ENCODE measurements at regions not wholly inside any gene's neighbourhood (a gene's known extent, or its start where the extent isn't known, plus 50 kb on each side); places are given as distances from the start of the nearest gene placed in this dataset.

DNA sequence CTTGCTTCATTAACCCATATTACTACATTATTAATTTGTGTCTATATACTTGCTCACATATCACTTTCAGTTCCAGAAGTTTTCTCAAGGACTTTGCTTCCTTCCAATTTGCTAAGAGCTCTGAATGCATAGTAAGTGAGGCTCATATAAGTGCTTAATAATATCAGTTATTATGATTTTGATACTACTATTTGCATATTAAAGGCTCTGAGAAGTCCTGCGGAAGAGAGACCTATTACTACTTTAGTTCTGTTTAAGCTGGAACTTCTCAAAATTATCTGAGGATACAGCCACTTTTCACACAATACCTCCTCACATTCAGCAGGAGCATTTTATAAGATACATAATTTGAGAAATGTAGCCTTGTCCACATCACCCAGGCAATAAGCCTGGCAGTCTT is 81.6 kb downstream of the GJD2 start:
- TF ChIP-seq, protein P1, sequence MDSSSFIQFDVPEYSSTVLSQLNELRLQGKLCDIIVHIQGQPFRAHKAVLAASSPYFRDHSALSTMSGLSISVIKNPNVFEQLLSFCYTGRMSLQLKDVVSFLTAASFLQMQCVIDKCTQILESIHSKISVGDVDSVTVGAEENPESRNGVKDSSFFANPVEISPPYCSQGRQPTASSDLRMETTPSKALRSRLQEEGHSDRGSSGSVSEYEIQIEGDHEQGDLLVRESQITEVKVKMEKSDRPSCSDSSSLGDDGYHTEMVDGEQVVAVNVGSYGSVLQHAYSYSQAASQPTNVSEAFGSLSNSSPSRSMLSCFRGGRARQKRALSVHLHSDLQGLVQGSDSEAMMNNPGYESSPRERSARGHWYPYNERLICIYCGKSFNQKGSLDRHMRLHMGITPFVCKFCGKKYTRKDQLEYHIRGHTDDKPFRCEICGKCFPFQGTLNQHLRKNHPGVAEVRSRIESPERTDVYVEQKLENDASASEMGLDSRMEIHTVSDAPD (CRISPR knock-in tag; IDR thresholded peaks at IDR 0.05): no peak
- TF ChIP-seq ZFP1 (CRISPR knock-in tag; IDR thresholded peaks at IDR 0.05) (no peak), NR1H2 (CRISPR knock-in tag; IDR thresholded peaks at IDR 0.05) (no peak), ZNF696 (CRISPR knock-in tag; conservative IDR thresholded peaks at IDR 0.05) (no peak), DNMT1 (IDR thresholded peaks at IDR 0.05) (no peak), TBP (optimal IDR thresholded peaks at IDR 0.05; ENCODE audit: low read depth, low read length) (no peak), TAF7 (tag; IDR thresholded peaks at IDR 0.05) (no peak), ZSCAN32 (CRISPR knock-in tag; IDR thresholded peaks at IDR 0.05) (no peak), NR4A1 (CRISPR knock-in tag; IDR thresholded peaks at IDR 0.05) (no peak), NR4A1 (tag; IDR thresholded peaks at IDR 0.05) (no peak), MYC (IDR thresholded peaks at IDR 0.05; ENCODE audit: low read depth, low read length) (no peak), MYC (CRISPR knock-in tag; IDR thresholded peaks at IDR 0.05; ENCODE audit: borderline replicate concordance, low read depth) (no peak), GTF2A2 (tag; IDR thresholded peaks at IDR 0.05) (no peak), FOXP1 (CRISPR knock-in tag; IDR thresholded peaks at IDR 0.05) (no peak), STAT5A (IDR thresholded peaks at IDR 0.05; ENCODE audit: borderline replicate concordance, low read length) (no peak)
- TF ChIP-seq, protein P2, sequence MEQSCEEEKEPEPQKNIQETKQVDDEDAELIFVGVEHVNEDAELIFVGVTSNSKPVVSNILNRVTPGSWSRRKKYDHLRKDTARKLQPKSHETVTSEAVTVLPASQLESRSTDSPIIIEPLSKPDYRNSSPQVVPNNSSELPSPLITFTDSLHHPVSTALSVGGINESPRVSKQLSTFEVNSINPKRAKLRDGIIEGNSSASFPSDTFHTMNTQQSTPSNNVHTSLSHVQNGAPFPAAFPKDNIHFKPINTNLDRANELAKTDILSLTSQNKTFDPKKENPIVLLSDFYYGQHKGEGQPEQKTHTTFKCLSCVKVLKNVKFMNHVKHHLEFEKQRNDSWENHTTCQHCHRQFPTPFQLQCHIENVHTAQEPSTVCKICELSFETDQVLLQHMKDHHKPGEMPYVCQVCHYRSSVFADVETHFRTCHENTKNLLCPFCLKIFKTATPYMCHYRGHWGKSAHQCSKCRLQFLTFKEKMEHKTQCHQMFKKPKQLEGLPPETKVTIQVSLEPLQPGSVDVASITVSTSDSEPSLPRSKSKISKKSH (CRISPR knock-in tag; IDR thresholded peaks at IDR 0.05): no peak
